ENCODE measurements at regions not wholly inside any gene's neighbourhood (a gene's known extent, or its start where the extent isn't known, plus 50 kb on each side); places are given as distances from the start of the nearest gene placed in this dataset.
"Not testable (repeated sequence)": the region's sequence is repeated elsewhere in the genome, so short reads cannot be mapped to it uniquely, and the experiment has no call there.

GRCh38 chr9:1877951-1878350 lies 137.2 kb upstream of the SMARCA2 start:
- H3K4me3 ChIP-seq = no peak overlapping the region
- no peak overlapping the region for H3K27ac ChIP-seq

DNA sequence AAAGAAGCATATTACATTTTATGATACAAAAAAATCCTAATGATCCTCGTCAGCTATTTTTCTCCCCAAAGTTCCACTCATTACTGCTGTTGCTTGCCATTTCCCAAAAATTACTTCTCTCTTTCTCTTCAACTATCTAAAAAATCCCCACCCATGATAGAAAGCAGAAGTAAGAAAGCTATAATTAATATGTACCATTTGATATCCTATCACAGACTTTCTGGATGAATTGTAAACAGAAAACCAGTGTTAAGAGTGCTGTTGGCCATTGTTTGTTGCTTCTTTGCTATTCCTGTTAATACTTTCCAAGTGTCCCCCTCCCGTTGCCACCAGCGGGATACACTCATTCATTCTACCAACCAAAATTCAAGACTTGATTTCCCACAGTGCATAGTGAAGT lies 136.3 kb upstream of the SMARCA2 start:
- Histone ChIP-seq H3K4me3 (no peak overlapping the region), H3K27ac (peak overlapping the region in 1 of 21 experiments; percentile 49)

DNA sequence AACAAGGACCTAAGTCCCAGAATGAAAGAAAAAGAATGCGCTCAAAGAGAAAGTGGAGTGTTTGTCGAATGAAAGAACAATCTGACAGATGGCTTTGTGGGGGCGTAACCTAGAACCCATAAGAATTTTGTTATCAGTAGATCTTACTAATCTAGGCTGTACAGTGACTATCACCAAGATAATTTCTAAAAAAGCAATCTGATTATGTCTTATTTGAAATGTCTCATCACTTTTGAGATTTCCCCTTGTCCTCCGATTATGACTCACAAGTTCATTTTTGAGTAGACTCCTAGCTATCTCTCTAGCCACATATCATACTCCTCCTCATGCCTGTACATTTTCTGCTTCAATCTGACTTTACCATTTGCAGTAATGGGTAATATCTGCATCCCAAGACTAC lies 135.6 kb upstream of the SMARCA2 start:
- no peak overlapping the region for H3K4me3 ChIP-seq
- H3K27ac ChIP-seq = peak overlapping the region in 1 of 21 experiments; percentile 49

- H3K27ac ChIP-seq = no peak overlapping the region
- H3K4me3 ChIP-seq = no peak overlapping the region
Observed at GRCh38 chr9:1880038-1880565, 135.0 kb upstream of the SMARCA2 start.

DNA sequence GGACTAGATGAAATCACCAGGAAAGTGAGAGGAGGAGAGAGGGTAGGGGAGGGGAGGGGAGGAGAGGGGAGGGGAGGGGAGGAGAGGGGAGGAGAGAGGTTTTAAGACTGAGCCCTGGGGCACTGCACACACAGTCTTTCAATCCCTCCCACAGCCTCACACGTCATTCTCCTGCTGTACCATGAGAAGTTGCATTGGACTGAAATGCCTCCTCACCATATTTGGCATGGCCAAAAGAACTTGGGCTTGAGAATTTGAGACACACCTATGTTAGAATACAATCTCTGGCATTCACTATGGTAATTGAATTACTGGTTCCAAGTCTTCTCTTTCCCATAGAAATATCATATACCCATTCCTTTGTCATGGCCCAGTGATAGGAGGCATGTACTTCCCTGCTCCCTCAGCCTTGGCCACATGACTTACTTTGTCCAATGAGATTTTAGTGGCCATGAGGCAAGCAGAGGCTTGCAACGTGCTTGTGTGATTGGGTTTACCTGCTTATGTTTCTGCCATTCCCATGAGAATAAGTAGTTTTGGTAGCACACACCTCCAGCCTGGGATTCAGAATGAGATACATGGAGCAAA lies 133.3 kb upstream of the SMARCA2 start:
- Histone ChIP-seq H3K4me3 (no peak overlapping the region), H3K27ac (no peak overlapping the region)

GRCh38 chr9:1882711-1883403 lies 132.3 kb upstream of the SMARCA2 start:
- no peak overlapping the region for H3K27ac ChIP-seq
- no peak overlapping the region for H3K4me3 ChIP-seq

DNA sequence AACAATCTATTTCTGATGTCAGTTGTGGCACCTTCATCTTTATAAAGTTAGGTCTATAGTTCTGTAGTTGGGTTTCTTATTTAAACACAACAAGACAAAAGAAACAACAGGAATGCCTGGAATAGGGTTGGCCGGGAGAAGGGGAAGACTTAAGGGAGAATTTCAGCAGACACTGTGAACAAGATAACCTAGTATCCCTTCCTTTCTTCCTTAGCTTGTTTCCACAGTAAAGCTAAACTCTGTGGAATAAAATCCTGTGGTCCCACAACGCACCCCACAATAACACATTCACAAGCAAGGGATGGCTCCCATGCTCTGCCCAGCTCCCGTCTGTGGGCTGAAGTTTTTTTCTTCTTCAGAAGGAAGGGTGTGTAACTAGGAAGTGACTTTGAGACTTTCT lies 124.9 kb upstream of the SMARCA2 start:
- H3K4me3 ChIP-seq = no peak overlapping the region
- H3K27ac ChIP-seq = no peak overlapping the region

GRCh38 chr9:1890816-1891215 lies 124.3 kb upstream of the SMARCA2 start:
- Histone ChIP-seq H3K4me3 (no peak overlapping the region), H3K27ac (no peak overlapping the region)

- not testable (repeated sequence) for H3K27ac ChIP-seq, H3K4me3 ChIP-seq
Observed at GRCh38 chr9:1903080-1903704, 112.0 kb upstream of the SMARCA2 start.

GRCh38 chr9:1907465-1907864 lies 107.7 kb upstream of the SMARCA2 start:
- no peak overlapping the region for H3K27ac ChIP-seq

GRCh38 chr9:1909322-1909721 lies 105.8 kb upstream of the SMARCA2 start:
- Histone ChIP-seq H3K4me3 (no peak overlapping the region), H3K27ac (no peak overlapping the region)

More at GRCh38 chr9:1907465-1907864, 107.7 kb upstream of the SMARCA2 start:
- no peak overlapping the region for H3K4me3 ChIP-seq

DNA sequence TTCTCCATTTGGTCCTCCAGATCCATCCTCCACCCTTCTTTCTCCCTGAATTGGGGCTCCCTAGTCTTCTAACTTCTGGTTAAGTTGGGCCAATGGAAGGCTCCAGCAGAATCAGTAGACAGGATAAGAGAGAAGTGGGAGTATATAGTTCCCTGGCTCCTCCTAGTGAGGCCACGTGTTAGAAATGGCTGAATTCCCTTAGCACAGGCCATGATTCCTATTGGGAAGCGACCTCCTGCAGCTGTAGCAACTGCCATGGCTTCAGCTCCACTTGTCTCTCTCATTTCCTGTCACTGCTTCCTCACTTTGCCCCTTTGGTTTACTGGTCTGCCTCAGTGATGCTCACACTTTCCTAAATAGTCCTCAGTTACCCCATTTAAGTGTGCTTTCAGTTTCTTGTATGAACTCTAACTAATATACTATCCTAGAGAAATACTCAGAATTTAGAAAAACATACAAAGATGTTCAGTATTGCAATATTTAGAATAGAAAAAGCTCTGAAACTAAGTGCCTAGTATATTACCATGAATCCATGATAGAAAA lies 104.8 kb upstream of the SMARCA2 start:
- no peak overlapping the region for H3K4me3 ChIP-seq

DNA sequence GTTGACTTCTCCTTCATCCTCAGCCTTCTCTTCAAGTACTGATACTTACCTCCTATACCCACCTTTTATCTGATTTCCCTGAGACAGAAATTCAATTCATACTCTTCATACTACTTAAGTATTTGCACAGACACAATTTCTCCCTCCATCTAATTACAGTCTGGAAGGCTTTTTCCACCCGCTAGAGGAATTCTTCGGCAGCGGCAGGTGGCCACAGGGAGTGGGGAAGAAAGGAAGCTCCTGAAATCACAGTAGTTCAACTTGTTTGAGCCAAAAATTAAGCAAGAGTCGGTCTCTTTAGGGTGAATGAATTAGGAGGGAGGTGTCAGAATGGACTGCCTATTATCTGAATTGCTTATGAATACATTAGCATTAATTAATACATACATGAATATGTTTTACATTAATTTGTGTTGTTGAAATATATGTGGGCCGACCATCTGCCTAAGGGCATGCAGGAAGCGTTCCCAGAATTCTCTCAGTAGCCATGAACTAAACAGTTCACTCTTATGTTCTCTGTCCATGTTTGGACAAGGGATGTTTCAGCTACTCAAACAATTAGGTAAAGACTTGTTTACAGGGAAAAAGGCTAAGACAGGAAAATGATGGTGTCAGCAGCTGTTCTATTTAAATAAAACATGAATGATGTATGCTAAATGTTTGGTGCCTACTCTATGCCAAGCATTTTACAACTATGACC lies 101.4 kb upstream of the SMARCA2 start:
- no peak overlapping the region for H3K4me3 ChIP-seq
- no peak overlapping the region for H3K27ac ChIP-seq

More for the DNA sequence above, 104.8 kb upstream of the SMARCA2 start:
- H3K27ac ChIP-seq = no peak overlapping the region

- peak overlapping the region in 2 of 7 experiments; percentile 2 for H3K4me3 ChIP-seq
- H3K27ac ChIP-seq = no peak overlapping the region
Observed at GRCh38 chr9:1916095-1916494, 99.1 kb upstream of the SMARCA2 start.

DNA sequence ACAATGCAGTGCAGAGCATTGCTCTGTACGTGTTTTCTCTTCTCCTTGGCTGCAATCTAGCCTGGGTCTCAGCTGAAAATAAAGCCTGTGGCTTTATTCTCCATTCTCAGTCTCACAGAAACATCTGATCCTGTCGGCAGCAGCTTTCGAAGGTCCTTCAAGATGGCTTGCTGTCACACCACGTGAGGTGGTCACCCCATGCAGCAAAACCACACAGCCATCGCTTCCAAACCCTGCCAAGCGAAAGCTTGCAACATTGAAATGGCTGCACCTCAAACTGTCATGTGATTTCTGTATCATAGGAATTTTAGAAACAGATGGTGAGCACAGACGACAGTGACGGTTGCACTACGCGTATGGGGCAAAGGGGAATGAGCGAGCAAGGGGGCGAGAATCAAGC lies 98.5 kb upstream of the SMARCA2 start:
- H3K4me3 ChIP-seq = peak overlapping the region in 3 of 7 experiments; percentile 2 to 23 (median 17)
- peak overlapping the region in 2 of 21 experiments; percentile 20 to 45 for H3K27ac ChIP-seq

- H3K4me3 ChIP-seq = peak overlapping the region in 2 of 7 experiments; percentile 17 to 23
- H3K27ac ChIP-seq = peak overlapping the region in 1 of 21 experiments; percentile 45
Observed at GRCh38 chr9:1917396-1917935, 97.7 kb upstream of the SMARCA2 start.

GRCh38 chr9:1918108-1918507 lies 97.0 kb upstream of the SMARCA2 start:
- Histone ChIP-seq H3K4me3 (no peak overlapping the region), H3K27ac (peak overlapping the region in 1 of 21 experiments; percentile 25)

DNA sequence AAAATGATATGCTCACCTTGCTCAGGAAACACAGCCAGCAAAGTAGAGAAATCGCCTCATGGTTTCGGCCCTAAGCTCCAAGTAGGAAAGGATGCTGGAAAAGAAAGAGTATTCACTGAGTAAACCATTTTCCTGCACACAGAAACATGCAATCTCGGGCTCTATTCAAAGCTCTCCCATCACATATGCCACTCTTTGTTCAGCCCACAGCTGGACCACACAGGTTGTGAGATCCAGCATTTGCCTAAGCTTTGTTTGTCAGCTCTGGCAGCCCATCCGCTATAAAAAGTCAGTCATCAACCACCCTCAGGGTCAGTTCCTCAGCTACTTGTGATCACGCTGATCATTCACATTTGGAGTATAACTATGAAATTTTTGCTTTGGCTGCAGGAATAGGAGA lies 96.5 kb upstream of the SMARCA2 start:
- Histone ChIP-seq H3K27ac (peak overlapping the region in 1 of 21 experiments; percentile 25), H3K4me3 (no peak overlapping the region)

DNA sequence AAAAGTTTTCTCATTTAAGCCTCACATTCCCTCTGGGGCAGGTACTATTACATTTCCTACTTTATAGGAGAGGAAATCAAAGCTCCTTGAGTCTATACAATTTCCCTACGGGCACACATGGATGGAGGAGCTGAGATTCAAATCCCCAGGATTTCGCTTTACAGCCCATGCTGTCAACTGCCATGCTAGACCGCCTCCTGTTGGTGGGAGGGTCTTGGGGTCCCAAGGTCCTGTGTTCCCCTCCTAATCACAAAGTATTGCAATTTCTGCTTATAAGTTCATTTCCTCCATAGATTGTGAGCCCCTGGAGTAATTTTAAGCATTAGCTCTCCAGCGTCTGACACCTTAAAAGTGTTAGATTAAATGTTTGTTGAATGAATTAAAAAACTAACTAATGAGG lies 95.9 kb upstream of the SMARCA2 start:
- no peak overlapping the region for H3K27ac ChIP-seq
- H3K4me3 ChIP-seq = no peak overlapping the region

DNA sequence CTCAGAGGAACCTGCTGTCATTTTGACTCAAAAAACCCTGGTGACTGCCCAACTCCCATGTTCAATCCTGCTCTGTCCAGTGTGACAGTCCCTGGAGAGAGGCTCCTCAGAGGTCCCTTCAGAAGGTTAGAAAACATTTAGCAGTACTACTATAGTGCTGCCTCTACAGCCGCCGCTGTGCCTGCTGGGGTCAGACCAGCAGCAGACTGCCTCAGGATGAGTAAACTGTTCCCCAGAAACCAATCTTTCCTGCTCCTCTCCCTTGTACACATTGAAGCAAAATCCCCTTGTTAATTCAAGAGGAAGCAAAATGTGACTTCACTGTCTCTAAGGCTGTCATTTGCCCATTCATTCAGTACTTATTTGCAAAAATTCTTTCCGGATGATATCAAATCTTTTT lies 94.8 kb upstream of the SMARCA2 start:
- Histone ChIP-seq H3K27ac (no peak overlapping the region), H3K4me3 (no peak overlapping the region)

All from skin epidermis (tissue), 12 donors.